Uterus (tissue), 2 donors: ENCODE measurements at regions not wholly inside any gene's neighbourhood (a gene's known extent, or its start where the extent isn't known, plus 50 kb on each side); places are given as distances from the start of the nearest gene placed in this dataset.

Source experiments
- CTCF ChIP-seq, 4 experiments: fragments of 200-600 bp in 2 of 4; fragments of 450-650 bp in 2 of 4; sonication (generic) in 2 of 4; IDR thresholded peaks; one replicate each; pipeline ENCODE4 v1.5.1; 2016 to 2019; ENCODE audit warnings: antibody characterized with exemption in 4 of 4, mild to moderate bottlenecking in 2 of 4, moderate library complexity in 1 of 4
- POLR2A ChIP-seq, 2 donors: fragments of 450-650 bp; IDR thresholded peaks; one replicate each; pipeline ENCODE4 v1.6.1; 2016; ENCODE audit warnings: antibody characterized with exemption in 2 of 2, mild to moderate bottlenecking in 1 of 2, moderate library complexity in 1 of 2

GRCh38 chr3:153399636-153400035, 237.6 kb downstream of the RAP2B start:
- TF ChIP-seq CTCF (IDR thresholded peaks at IDR 0.05) (no peak), POLR2A (IDR thresholded peaks at IDR 0.05) (no peak)
